ENCODE measurements at regions not wholly inside any gene's neighbourhood (a gene's known extent, or its start where the extent isn't known, plus 50 kb on each side); places are given as distances from the start of the nearest gene placed in this dataset.

DNA sequence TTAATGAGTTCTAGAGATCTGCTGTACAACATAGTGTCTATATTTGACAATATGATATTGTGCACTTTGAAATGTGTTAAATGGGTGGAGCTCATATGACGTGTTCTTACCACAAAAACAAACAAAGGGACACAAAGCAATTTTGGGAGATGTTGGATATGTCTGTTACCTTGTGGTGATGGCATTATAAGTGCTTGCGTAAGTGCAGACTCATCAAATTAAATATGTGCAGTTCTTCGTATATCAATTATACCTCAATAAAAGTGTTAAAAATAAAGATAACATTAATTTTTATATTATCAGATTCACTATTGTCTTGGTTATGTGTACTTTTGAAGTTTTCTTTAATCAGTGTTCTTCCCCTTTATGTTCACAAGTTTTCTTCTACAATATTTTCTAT, 372.9 kb upstream of the COBL start:
- DNase-seq = no peak

DNA sequence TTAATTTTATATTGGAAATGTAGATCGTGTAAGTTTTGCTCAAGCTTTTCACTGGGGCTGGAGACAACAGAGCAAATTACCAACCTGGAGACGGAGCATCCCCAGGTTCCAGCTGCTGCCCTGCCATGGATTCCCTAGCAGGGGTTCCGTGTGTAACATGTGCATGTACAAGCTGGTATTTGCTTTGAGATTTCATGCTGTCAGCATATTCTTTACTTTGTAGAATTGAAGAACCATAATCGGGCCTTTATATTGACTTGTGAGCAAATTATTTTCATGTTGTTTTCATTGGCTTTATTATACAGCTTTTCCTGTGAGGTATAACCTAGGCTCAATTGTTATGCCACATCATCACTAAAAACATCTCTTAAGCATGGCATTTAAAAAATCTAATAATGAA, 369.2 kb upstream of the COBL start:
- DNase-seq = no peak
- in situ Hi-C loops (cut with HindIII; ENCODE audit: low pct_ligation_motif_present, low pct_unique_long_range_greater_than_20kb, low sequenced_read_pairs) = no loop called here

More for the DNA sequence above, 372.9 kb upstream of the COBL start:
- in situ Hi-C loops (cut with HindIII; ENCODE audit: low pct_ligation_motif_present, low pct_unique_long_range_greater_than_20kb, low sequenced_read_pairs) = no loop called here

DNA sequence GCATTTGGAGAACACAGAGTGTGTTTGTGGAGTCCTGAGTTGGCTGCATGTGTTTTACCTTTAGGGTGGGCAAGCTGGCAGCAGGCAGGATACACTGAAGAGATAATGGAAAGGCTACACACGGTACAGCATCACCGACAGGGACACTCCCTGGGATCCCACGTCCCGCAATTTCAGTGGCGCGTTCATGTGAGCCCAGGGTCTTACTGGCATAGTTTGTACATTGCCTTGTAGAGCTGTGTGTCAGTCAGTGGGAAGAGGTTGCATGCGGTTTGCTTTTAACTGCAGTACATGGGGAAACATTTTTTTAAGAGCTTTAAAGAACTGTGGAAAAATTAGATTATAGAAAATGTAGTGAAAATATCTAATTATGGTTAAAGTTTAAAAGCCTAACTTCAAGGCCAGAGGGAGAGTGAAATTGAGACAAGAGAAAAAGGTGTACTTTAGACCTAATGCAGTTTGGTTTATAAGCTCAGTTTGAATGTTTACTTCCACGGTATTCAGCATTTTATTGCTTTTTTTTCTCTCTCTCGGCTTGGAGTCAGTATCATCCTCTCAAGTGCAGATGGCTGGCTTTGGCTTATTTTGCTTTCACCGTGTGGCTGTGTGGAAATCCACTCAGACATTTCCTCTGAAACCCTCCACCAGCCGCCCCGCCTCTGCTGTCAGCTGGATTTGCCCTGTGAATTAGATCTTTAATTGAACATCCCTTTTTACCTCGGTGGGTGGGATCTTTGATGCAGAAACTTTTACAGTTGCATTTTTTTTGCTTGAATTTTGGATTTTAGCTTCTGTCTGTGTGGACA, 364.2 kb upstream of the COBL start:
- in situ Hi-C loops (cut with HindIII; ENCODE audit: low pct_ligation_motif_present, low pct_unique_long_range_greater_than_20kb, low sequenced_read_pairs) = no loop called here
- no peak for DNase-seq

DNA sequence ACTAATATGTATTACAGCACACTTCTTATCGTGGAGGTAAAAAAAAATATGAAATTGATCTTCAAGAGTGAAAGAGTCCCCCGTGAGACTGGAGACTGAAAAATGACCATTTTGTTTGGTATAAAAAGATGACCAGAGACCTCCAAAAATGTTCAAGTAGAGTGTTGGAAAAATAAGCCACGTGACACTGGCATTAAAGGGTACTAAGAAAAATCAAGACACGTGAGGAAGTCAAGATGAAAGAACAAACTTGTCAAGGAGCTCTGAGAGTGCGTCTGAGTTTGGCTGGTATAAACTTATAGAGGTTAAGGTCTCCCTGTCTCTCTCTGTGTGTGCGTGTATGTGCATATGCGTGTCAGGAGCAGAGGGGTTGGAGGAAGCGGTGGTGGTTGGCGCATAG, 362.7 kb upstream of the COBL start:
- in situ Hi-C loops (cut with HindIII; ENCODE audit: low pct_ligation_motif_present, low pct_unique_long_range_greater_than_20kb, low sequenced_read_pairs) = no loop called here
- no peak for DNase-seq

DNA sequence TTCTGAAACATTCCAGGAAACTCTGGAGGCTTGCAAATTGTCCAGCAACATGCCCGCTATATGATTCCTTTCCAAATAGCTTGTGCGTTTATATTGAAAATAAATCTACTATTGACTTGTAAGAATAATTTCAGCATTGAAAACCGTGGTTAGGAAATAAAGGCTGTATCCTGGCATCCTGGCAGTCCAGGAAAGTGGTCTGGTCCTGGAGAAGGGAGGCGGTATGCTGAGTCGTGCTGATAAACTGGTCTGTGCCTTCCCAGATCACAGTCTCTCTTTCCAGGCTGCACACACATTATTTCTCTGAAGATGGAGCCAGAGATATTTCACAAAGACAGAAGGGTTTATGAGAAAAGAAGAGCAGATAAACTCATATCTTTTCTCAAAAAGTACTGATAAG, 350.1 kb upstream of the COBL start:
- in situ Hi-C loops (cut with HindIII; ENCODE audit: low pct_ligation_motif_present, low pct_unique_long_range_greater_than_20kb, low sequenced_read_pairs) = no loop called here
- no peak for DNase-seq

DNA sequence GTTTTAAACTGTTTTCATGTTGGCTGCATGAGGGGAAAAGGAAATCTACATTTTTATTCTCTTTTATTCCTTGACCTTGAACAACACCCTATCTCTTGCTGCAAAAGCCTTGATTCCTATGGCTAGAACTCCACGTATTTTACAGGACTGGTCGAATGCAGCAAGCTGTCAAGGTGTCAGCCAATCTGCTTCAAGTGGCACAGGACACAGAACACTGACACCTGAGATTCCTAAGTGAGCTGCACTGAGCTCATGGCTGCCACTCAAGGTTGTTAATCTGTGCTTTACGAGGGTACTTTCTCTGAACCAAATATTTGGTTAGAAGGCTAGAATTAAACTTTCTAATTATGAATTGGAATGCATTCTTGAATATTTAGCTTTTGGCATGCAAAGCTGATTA, 349.7 kb upstream of the COBL start:
- in situ Hi-C loops (cut with HindIII; ENCODE audit: low pct_ligation_motif_present, low pct_unique_long_range_greater_than_20kb, low sequenced_read_pairs) = no loop called here
- no peak for DNase-seq

DNA sequence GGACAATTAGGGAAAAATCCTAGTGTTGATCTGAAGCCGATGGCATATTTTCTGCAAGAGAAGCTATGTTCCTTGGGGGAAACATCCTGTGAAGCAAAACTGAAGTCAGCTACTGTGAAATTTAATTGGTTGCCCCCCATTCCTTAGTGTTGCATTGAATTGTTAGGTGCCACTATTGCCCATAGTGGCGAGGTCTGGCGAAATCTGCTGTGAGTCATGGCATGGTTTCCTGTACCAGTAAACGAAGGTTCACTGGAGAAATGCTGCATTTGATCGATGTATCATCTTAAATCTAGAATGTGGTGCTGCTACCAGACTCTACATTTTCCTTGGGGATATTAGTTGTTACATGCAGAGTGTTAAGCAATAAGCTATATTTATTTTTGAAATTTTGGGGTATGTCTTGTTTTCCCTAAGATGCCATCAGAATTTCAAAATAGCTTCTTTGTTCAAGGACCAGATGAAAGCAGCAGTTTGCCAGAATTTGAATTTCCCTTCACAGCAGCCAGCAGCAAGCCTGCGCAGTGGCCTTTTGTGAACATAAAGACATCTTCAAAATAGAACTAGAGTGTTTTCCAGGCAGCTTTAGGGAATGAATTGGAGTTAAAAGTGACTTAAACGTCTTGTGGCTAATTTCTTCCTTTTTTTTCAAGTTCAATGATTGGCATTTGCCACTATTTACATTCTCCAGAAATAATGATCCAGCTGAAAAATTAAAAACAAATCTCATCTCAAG, 348.6 kb upstream of the COBL start:
- DNase-seq = no peak
- in situ Hi-C loops (cut with HindIII; ENCODE audit: low pct_ligation_motif_present, low pct_unique_long_range_greater_than_20kb, low sequenced_read_pairs) = no loop called here

DNA sequence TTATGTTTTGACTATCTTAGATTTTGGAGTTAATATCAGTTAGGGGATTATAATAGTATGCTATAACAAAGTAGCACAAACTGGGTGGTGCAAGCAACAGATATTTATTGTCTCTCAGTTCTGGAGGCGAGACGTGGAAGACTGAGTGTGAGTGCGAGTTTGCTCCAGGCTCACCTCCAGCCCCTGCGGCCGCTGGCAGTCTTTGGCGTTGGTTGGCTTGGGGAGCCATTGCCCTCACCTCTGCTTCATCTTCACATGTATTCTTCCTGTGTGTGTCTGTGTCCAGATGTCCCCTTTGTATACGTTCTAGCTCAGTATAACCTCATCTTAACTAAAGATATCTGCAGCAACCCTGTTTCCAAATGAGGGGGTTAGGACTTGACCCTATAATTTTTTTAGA, 343.9 kb upstream of the COBL start:
- in situ Hi-C loops (cut with HindIII; ENCODE audit: low pct_ligation_motif_present, low pct_unique_long_range_greater_than_20kb, low sequenced_read_pairs) = no loop called here
- DNase-seq = no peak

DNA sequence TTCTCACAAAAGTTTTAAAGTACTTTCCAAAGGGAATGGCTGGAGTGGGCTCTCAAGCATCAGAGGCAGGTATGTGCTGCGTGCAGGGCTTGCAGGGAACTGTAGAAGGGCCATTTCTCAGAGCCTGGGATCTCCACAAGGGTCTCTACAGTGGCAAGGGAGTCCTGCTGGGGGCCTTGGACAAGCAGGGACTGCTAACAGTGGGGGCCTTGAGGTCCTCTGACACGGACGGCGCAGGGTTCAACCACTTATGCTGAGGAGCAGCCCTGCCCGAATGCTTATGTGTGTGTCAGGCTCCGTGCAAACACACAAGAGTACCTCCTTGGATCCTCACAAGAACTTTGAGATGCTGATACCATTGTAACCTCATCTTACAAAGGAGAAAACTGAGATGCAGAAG, 342.1 kb upstream of the COBL start:
- in situ Hi-C loops (cut with HindIII; ENCODE audit: low pct_ligation_motif_present, low pct_unique_long_range_greater_than_20kb, low sequenced_read_pairs) = no loop called here
- no peak for DNase-seq

DNA sequence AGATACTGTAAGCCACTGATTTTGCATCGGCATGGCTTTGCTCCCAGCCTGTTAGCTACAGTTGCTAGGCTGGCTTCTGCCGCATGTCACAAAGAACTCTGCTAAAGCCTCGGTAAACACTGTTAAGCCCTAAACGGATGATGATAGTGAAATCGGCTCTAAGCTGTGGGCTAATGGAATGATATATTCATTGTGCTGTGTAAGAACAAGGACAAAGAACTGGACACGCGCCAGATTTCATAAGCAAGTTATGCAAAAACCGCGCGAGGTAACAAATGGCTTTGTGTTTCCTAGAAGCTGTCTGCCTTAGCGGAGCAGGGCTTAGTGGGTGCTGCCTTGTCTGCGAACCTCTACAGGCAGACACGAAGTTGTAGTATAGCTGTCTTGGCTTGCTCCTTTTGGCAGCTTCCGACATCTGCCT, 331.3 kb upstream of the COBL start:
- in situ Hi-C loops (cut with HindIII; ENCODE audit: low pct_ligation_motif_present, low pct_unique_long_range_greater_than_20kb, low sequenced_read_pairs) = no loop called here

DNA sequence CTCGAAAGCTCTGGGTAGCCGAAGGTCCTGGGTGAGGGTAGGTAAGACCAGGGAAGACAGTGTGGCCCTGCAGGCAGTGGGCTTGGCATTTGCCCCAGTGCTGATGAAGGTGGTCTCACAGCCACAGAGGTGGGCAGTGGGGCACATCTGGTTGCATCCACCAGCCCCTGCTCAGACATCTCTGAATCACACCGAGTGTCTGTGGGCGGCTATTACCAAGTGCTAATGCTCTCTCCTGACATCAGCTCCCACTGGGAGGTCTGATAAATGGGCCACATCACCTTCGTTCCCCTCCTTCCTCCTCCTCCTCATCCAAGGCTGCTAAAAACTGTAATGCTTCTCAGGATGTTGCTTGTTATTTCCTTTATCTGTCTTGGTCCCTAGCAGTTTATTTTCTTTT, 330.9 kb upstream of the COBL start:
- in situ Hi-C loops (cut with HindIII; ENCODE audit: low pct_ligation_motif_present, low pct_unique_long_range_greater_than_20kb, low sequenced_read_pairs) = no loop called here
- no peak for DNase-seq

More for the DNA sequence above, 331.3 kb upstream of the COBL start:
- no peak for DNase-seq

DNA sequence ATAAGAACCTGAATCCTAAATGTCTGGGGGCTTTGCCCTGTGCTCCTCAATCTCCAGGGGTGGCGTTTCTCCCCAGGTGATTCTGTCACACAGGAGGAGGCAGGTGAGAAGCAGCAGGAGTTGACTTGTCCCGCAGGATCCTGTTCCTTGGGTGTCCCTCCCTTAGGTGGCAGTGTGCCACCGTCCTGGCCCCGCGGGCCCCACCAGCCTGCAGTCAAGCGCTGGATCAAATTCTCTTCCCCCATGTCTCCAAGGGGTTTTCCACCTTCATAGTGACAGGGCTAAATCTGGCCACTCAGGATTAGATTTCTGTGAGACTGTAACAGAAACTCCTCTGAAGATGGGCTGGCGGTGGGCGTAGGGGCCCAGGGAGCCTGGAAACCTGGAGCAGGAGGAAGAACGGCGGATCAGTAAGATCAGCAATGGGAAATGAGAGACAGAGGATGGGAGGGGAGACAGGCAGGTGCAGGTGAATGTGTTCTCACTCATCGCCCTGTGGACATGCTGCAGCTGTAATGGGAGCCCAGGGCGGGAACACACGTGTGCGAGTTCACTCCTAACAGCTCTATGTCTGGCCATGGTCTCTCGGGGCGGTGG, 329.2 kb upstream of the COBL start:
- in situ Hi-C loops (cut with HindIII; ENCODE audit: low pct_ligation_motif_present, low pct_unique_long_range_greater_than_20kb, low sequenced_read_pairs) = no loop called here
- DNase-seq = no peak

DNA sequence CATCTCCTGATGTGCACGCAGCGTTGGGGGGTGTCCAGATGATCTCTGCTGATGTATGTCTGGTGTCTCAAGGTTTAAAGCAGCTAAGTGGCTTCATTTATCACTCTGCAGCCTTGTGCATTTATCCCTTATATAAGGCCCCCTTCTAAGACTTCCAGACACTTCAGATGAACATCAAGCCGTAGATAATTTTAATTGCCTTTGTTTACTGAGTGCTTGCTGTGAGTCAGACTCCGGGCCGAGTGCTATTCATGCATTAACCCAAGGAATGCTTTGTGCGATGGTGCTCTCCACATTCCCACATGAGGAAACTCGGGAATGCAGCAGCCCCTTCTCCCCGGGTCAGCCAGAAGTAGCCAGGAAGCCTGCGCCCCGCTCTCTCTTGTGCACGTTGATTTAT, 328.6 kb upstream of the COBL start:
- DNase-seq = no peak
- in situ Hi-C loops (cut with HindIII; ENCODE audit: low pct_ligation_motif_present, low pct_unique_long_range_greater_than_20kb, low sequenced_read_pairs) = no loop called here

DNA sequence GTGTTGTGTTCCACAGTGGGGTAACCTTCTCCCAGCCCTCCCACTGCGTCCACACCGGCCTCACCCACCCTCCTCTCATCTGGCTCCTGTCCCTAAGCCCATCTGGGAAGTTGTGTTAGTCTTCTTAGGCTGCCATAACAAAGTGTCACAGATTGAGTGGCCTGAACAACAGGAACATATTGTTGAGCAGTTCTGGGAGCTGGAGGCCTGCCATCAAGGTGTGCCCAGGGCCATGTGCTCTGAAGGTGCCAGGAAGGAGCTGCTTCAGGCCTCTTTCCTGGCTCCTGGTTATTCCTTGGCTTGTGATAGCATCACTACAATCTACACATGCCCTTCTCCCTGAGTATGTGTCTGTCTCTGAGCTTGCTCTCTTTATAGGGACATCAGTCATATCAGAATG, 327.6 kb upstream of the COBL start:
- DNase-seq = no peak
- in situ Hi-C loops (cut with HindIII; ENCODE audit: low pct_ligation_motif_present, low pct_unique_long_range_greater_than_20kb, low sequenced_read_pairs) = no loop called here

DNA sequence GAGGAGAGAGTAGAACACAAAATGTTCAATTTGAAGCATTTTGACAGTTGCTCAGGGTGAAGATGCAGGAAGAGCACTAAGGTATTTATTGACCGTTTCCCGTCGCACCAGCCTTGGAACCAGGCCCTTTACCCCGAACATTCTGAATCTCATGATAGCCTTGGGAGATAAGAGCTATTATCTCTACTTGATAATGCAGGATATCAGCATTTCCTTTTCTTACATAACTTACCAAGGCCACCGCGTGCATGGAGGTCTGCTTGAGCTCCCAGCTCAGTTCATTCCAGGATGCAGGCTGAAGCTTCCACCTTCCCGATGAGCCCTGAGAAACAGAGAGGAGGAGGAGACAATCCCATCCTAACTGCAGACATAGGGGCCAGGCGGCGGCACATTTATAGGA, 324.2 kb upstream of the COBL start:
- no peak for DNase-seq
- in situ Hi-C loops (cut with HindIII; ENCODE audit: low pct_ligation_motif_present, low pct_unique_long_range_greater_than_20kb, low sequenced_read_pairs) = no loop called here

DNA sequence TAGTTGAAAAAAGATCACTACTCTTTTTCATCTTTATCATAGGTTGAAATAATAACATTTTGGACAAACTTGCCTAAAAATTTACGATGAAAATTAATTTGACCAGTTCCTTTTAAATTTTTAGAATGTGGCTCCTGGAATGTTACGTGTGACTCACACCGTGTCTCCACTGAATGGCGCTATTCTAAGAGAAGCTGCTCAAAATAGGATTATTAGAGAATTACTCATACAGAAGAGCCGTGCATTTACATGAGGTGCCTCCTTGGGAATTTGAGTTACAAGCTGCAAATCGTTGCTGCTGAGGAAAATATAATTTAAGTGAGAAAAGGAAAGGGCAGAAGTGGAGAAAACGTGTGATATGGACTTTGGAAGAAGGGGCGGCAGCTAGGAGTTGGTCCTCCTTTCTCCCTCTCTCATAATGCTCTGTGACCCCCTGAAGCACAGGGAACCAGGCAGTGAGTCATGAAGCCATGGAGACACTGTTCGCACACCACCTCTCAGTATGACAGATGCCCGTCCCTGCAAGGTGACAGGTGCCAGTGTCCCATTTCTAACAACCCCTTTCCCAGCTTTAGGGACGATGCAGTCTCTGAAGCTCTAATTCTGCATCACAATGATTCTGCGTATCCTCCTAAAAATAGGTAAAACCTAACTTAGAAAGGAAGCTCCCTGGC, 323.2 kb upstream of the COBL start:
- in situ Hi-C loops (cut with HindIII; ENCODE audit: low pct_ligation_motif_present, low pct_unique_long_range_greater_than_20kb, low sequenced_read_pairs) = no loop called here
- peak; percentile 39 for DNase-seq

DNA sequence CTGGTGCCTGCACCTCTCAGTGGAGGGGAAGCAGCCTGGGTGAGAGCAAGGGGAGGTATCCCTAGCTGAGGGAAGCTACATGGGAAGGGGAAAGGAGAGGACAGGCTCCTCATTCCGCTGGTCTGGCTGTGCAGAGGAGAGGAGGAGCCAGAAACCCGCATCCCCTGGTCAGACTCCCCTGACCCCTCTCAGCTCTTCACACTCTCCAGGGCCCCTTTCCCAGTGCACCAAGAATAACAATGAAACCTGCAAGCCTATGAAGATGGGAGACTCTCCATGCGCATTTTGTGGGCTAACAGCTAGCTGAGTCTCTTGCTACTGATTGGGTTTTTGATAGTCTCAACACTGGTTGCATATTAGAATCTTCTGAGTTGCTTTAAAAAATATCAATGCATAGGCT, 319.9 kb upstream of the COBL start:
- in situ Hi-C loops (cut with HindIII; ENCODE audit: low pct_ligation_motif_present, low pct_unique_long_range_greater_than_20kb, low sequenced_read_pairs) = no loop called here
- no peak for DNase-seq

DNA sequence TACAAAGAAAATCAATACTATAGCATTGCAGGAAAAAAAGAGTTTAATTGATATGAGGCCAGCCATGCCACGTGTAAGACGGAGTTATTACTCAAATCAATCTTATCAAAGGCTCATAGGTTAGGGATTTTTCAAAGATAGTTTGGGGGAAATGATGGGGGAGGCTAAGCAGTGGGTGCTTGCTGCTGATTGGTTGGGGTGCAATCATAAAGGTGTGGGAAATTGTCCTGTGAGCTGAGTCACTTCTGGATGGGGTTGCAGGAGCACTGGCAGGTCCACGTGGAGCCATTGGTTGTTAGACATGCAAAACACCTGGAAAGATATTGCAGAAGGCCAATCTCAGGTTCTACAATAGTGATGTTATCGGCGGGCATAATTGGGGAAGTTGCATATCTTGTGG, 319.2 kb upstream of the COBL start:
- DNase-seq = no peak
- in situ Hi-C loops (cut with HindIII; ENCODE audit: low pct_ligation_motif_present, low pct_unique_long_range_greater_than_20kb, low sequenced_read_pairs) = no loop called here

DNA sequence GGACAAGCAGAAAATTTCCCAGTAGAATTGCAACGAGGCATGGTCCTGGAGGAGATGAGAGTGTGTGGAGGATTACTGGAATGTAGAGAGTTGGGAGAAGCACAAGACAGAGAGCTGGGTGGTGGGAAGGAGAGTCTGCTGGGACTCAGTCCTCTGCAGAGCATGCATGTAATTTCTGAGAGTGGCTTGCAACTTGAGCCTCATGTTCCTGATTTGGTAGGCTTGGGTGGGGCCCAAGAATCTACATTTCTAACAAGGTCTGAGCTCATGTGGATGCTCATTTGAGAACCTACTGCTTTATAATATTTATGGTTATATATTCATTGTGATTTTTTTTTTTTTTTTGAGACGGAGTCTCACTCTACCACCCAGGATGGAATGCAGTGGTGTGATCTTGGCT, 317.9 kb upstream of the COBL start:
- no peak for DNase-seq
- in situ Hi-C loops (cut with HindIII; ENCODE audit: low pct_ligation_motif_present, low pct_unique_long_range_greater_than_20kb, low sequenced_read_pairs) = no loop called here

Data from ACHN (cell line).